ENCODE measurements at regions not wholly inside any gene's neighbourhood (a gene's known extent, or its start where the extent isn't known, plus 50 kb on each side); places are given as distances from the start of the nearest gene placed in this dataset.

- no peak for TF ChIP-seq CTCF (conservative IDR thresholded peaks at IDR 0.05)
- no peak overlapping the region for H3K27ac ChIP-seq
Measured at GRCh38 chr2:67950919-67951318, 111.9 kb downstream of the C1D start.

- no peak overlapping the region for H3K27ac ChIP-seq
- no peak for TF ChIP-seq CTCF (conservative IDR thresholded peaks at IDR 0.05)
Measured at GRCh38 chr2:67952066-67952465, 110.7 kb downstream of the C1D start.

- no peak for TF ChIP-seq CTCF (conservative IDR thresholded peaks at IDR 0.05)
- H3K27ac ChIP-seq = no peak overlapping the region
Measured at GRCh38 chr2:67954093-67954748, 108.6 kb downstream of the C1D start.

- TF ChIP-seq CTCF (conservative IDR thresholded peaks at IDR 0.05) = no peak
- no peak overlapping the region for H3K27ac ChIP-seq
Measured at GRCh38 chr2:67955748-67956603, 106.8 kb downstream of the C1D start.

- no peak for TF ChIP-seq CTCF (conservative IDR thresholded peaks at IDR 0.05)
- H3K27ac ChIP-seq = no peak overlapping the region
Measured at GRCh38 chr2:67965246-67965645, 97.6 kb downstream of the C1D start.

- no peak overlapping the region for H3K27ac ChIP-seq
- TF ChIP-seq CTCF (conservative IDR thresholded peaks at IDR 0.05) = no peak
Measured at GRCh38 chr2:67970071-67970470, 92.7 kb downstream of the C1D start.

- TF ChIP-seq CTCF (conservative IDR thresholded peaks at IDR 0.05) = no peak
Measured at GRCh38 chr2:67970542-67970941, 92.3 kb downstream of the C1D start.

More at GRCh38 chr2:67970542-67970941, 92.3 kb downstream of the C1D start:
- H3K27ac ChIP-seq = no peak overlapping the region
